ENCODE measurements at regions not wholly inside any gene's neighbourhood (a gene's known extent, or its start where the extent isn't known, plus 50 kb on each side); places are given as distances from the start of the nearest gene placed in this dataset.
"Not testable (repeated sequence)": the region's sequence is repeated elsewhere in the genome, so short reads cannot be mapped to it uniquely, and the experiment has no call there.

GRCh38 chr9:71515626-71516025 is 252.7 kb downstream of the CEMIP2 start:
- Mint-ChIP-seq H3K4me3 (ENCODE audit: unreplicated experiment) (no peak overlapping the region), H3K27ac (ENCODE audit: unreplicated experiment) (no peak overlapping the region), H3K9me3 (ENCODE audit: unreplicated experiment) (no peaks in the 10 kb centered on the region), H3K27me3 (ENCODE audit: unreplicated experiment) (peaks cover 2% of the 10 kb centered on the region), H3K4me1 (ENCODE audit: unreplicated experiment) (no peaks in the 10 kb centered on the region), H3K36me3 (ENCODE audit: unreplicated experiment) (no peaks in the 10 kb centered on the region)
- DNase-seq (ENCODE audit: extremely low spot score, unreplicated experiment) = no peak
- TF ChIP-seq CTCF (IDR thresholded peaks at IDR 0.05) = no peak

- peaks cover 2% of the 10 kb centered on the region for H3K27me3 Mint-ChIP-seq (ENCODE audit: unreplicated experiment)
- no peaks in the 10 kb centered on the region for H3K36me3 Mint-ChIP-seq (ENCODE audit: unreplicated experiment)
- DNase-seq (ENCODE audit: extremely low spot score, unreplicated experiment) = no peak
- H3K4me1 Mint-ChIP-seq (ENCODE audit: unreplicated experiment) = no peaks in the 10 kb centered on the region
- H3K9me3 Mint-ChIP-seq (ENCODE audit: unreplicated experiment) = no peaks in the 10 kb centered on the region
- no peak for TF ChIP-seq CTCF (IDR thresholded peaks at IDR 0.05)
- H3K27ac Mint-ChIP-seq (ENCODE audit: unreplicated experiment) = no peak overlapping the region
- H3K4me3 Mint-ChIP-seq (ENCODE audit: unreplicated experiment) = no peak overlapping the region
These were observed 253.2 kb downstream of the CEMIP2 start for GRCh38 chr9:71515107-71515506.

GRCh38 chr9:71514344-71514975 is 253.9 kb downstream of the CEMIP2 start:
- H3K27ac Mint-ChIP-seq (ENCODE audit: unreplicated experiment) = no peak overlapping the region

GRCh38 chr9:71509054-71509453 is 259.3 kb downstream of the CEMIP2 start:
- no peaks in the 10 kb centered on the region for H3K9me3 Mint-ChIP-seq (ENCODE audit: unreplicated experiment)
- H3K27ac Mint-ChIP-seq (ENCODE audit: unreplicated experiment) = no peak overlapping the region
- peaks cover 2% of the 10 kb centered on the region for H3K27me3 Mint-ChIP-seq (ENCODE audit: unreplicated experiment)
- DNase-seq (ENCODE audit: extremely low spot score, unreplicated experiment) = no peak
- no peak overlapping the region for H3K4me3 Mint-ChIP-seq (ENCODE audit: unreplicated experiment)
- no peaks in the 10 kb centered on the region for H3K4me1 Mint-ChIP-seq (ENCODE audit: unreplicated experiment)
- TF ChIP-seq CTCF (IDR thresholded peaks at IDR 0.05) = no peak
- H3K36me3 Mint-ChIP-seq (ENCODE audit: unreplicated experiment) = no peaks in the 10 kb centered on the region

More at GRCh38 chr9:71514344-71514975, 253.9 kb downstream of the CEMIP2 start:
- Mint-ChIP-seq H3K9me3 (ENCODE audit: unreplicated experiment) (no peaks in the 10 kb centered on the region), H3K4me3 (ENCODE audit: unreplicated experiment) (no peak overlapping the region), H3K36me3 (ENCODE audit: unreplicated experiment) (no peaks in the 10 kb centered on the region), H3K27me3 (ENCODE audit: unreplicated experiment) (peaks cover 2% of the 10 kb centered on the region), H3K4me1 (ENCODE audit: unreplicated experiment) (no peaks in the 10 kb centered on the region)
- DNase-seq (ENCODE audit: extremely low spot score, unreplicated experiment) = no peak
- TF ChIP-seq CTCF (IDR thresholded peaks at IDR 0.05) = no peak

- H3K4me3 Mint-ChIP-seq (ENCODE audit: unreplicated experiment); H3K27me3 Mint-ChIP-seq (ENCODE audit: unreplicated experiment); H3K4me1 Mint-ChIP-seq (ENCODE audit: unreplicated experiment); DNase-seq (ENCODE audit: extremely low spot score, unreplicated experiment); H3K36me3 Mint-ChIP-seq (ENCODE audit: unreplicated experiment); H3K27ac Mint-ChIP-seq (ENCODE audit: unreplicated experiment); H3K9me3 Mint-ChIP-seq (ENCODE audit: unreplicated experiment): not testable (repeated sequence)
These were observed 260.2 kb downstream of the CEMIP2 start for GRCh38 chr9:71508141-71508540.

GRCh38 chr9:71506821-71507220 is 261.5 kb downstream of the CEMIP2 start:
- DNase-seq (ENCODE audit: extremely low spot score, unreplicated experiment) = no peak
- no peaks in the 10 kb centered on the region for H3K4me1 Mint-ChIP-seq (ENCODE audit: unreplicated experiment)
- H3K36me3 Mint-ChIP-seq (ENCODE audit: unreplicated experiment) = no peaks in the 10 kb centered on the region
- no peak overlapping the region for H3K27ac Mint-ChIP-seq (ENCODE audit: unreplicated experiment)
- no peak for TF ChIP-seq CTCF (IDR thresholded peaks at IDR 0.05)
- H3K4me3 Mint-ChIP-seq (ENCODE audit: unreplicated experiment) = no peak overlapping the region
- H3K27me3 Mint-ChIP-seq (ENCODE audit: unreplicated experiment) = no peaks in the 10 kb centered on the region
- H3K9me3 Mint-ChIP-seq (ENCODE audit: unreplicated experiment) = no peaks in the 10 kb centered on the region

Data from osteocyte (in vitro differentiated cells).